ENCODE measurements at regions not wholly inside any gene's neighbourhood (a gene's known extent, or its start where the extent isn't known, plus 50 kb on each side); places are given as distances from the start of the nearest gene placed in this dataset.

- in situ Hi-C loops (cut with MboI; ENCODE audit: low sequenced_read_pairs in 4 of 4): no loop called here
- no peak for ATAC-seq
- no peak for DNase-seq
These were observed 438.8 kb upstream of the B3GALT2 start for GRCh38 chr1:193625255-193625654.

GRCh38 chr1:193619911-193620310, 433.5 kb upstream of the B3GALT2 start:
- no peak overlapping the region for H3K27ac ChIP-seq
- H3K4me1 ChIP-seq: no peaks in the 10 kb centered on the region
- no peaks in the 10 kb centered on the region for H3K27me3 ChIP-seq
- intact Hi-C loops (cut with DNase I; ENCODE audit: low total_unique reads) (no loop called here), in situ Hi-C loops (cut with MboI; ENCODE audit: low sequenced_read_pairs in 4 of 4) (no loop called here)
- H3K4me3 ChIP-seq: no peak overlapping the region
- DNase-seq (no peak), ATAC-seq (no peak)
- no peaks in the 10 kb centered on the region for H3K9me3 ChIP-seq
- no peaks in the 10 kb centered on the region for H3K36me3 ChIP-seq
- no peak for TF ChIP-seq CTCF (IDR thresholded peaks at IDR 0.05 in 4 of 5, conservative IDR thresholded peaks at IDR 0.05 in 1 of 5)
- TF ChIP-seq POLR2A (IDR thresholded peaks at IDR 0.05): no peak

More at GRCh38 chr1:193625255-193625654, 438.8 kb upstream of the B3GALT2 start:
- H3K36me3 ChIP-seq: no peaks in the 10 kb centered on the region
- no peaks in the 10 kb centered on the region for H3K27me3 ChIP-seq
- H3K27ac ChIP-seq: no peak overlapping the region
- H3K4me3 ChIP-seq: no peak overlapping the region
- intact Hi-C loops (cut with DNase I; ENCODE audit: low total_unique reads): no loop called here
- H3K4me1 ChIP-seq: no peaks in the 10 kb centered on the region
- TF ChIP-seq POLR2A (IDR thresholded peaks at IDR 0.05) (no peak), CTCF (IDR thresholded peaks at IDR 0.05 in 4 of 5, conservative IDR thresholded peaks at IDR 0.05 in 1 of 5) (no peak)
- H3K9me3 ChIP-seq: no peaks in the 10 kb centered on the region

- no peak overlapping the region for H3K4me3 ChIP-seq
- DNase-seq: no peak
- intact Hi-C loops (cut with DNase I; ENCODE audit: low total_unique reads): no loop called here
- in situ Hi-C loops (cut with MboI; ENCODE audit: low sequenced_read_pairs in 4 of 4): no loop called here
- no peaks in the 10 kb centered on the region for H3K4me1 ChIP-seq
- no peaks in the 10 kb centered on the region for H3K36me3 ChIP-seq
- ATAC-seq: no peak
- H3K27me3 ChIP-seq: no peaks in the 10 kb centered on the region
- TF ChIP-seq POLR2A (IDR thresholded peaks at IDR 0.05): no peak
- TF ChIP-seq CTCF (IDR thresholded peaks at IDR 0.05 in 4 of 5, conservative IDR thresholded peaks at IDR 0.05 in 1 of 5): no peak
- H3K27ac ChIP-seq: no peak overlapping the region
- H3K9me3 ChIP-seq: no peaks in the 10 kb centered on the region
These were observed 428.4 kb upstream of the B3GALT2 start for GRCh38 chr1:193614817-193615216.

- H3K4me1 ChIP-seq: no peaks in the 10 kb centered on the region
- in situ Hi-C loops (cut with MboI; ENCODE audit: low sequenced_read_pairs in 4 of 4): no loop called here
- TF ChIP-seq POLR2A (IDR thresholded peaks at IDR 0.05) (no peak), CTCF (IDR thresholded peaks at IDR 0.05 in 4 of 5, conservative IDR thresholded peaks at IDR 0.05 in 1 of 5) (no peak)
- H3K27me3 ChIP-seq: no peaks in the 10 kb centered on the region
- no peaks in the 10 kb centered on the region for H3K36me3 ChIP-seq
- H3K4me3 ChIP-seq: no peak overlapping the region
- H3K9me3 ChIP-seq: no peaks in the 10 kb centered on the region
- no peak for ATAC-seq
- intact Hi-C loops (cut with DNase I; ENCODE audit: low total_unique reads): no loop called here
- H3K27ac ChIP-seq: no peak overlapping the region
- no peak for DNase-seq
These were observed 427.9 kb upstream of the B3GALT2 start for GRCh38 chr1:193614275-193614674.

- Histone ChIP-seq H3K4me1 (no peaks in the 10 kb centered on the region), H3K27me3 (no peaks in the 10 kb centered on the region), H3K36me3 (no peaks in the 10 kb centered on the region), H3K27ac (no peak overlapping the region), H3K4me3 (no peak overlapping the region), H3K9me3 (no peaks in the 10 kb centered on the region)
- TF ChIP-seq POLR2A (IDR thresholded peaks at IDR 0.05): no peak
- no peak for TF ChIP-seq CTCF (IDR thresholded peaks at IDR 0.05 in 4 of 5, conservative IDR thresholded peaks at IDR 0.05 in 1 of 5)
- no peak for DNase-seq
- intact Hi-C loops (cut with DNase I; ENCODE audit: low total_unique reads): no loop called here
- in situ Hi-C loops (cut with MboI; ENCODE audit: low sequenced_read_pairs in 4 of 4): no loop called here
- no peak for ATAC-seq
These were observed 426.6 kb upstream of the B3GALT2 start for GRCh38 chr1:193613041-193613440.
